H7 (cell line): ENCODE measurements at regions not wholly inside any gene's neighbourhood (a gene's known extent, or its start where the extent isn't known, plus 50 kb on each side); places are given as distances from the start of the nearest gene placed in this dataset.
"Not testable (repeated sequence)": the region's sequence is repeated elsewhere in the genome, so short reads cannot be mapped to it uniquely, and the experiment has no call there.

Source experiments
- DNase-seq: peaks from one replicate; pipeline ENCODE4 v3.0.0; 2012
- H3K27me3 ChIP-seq: 2 replicates; pipeline ENCODE4 v1.6.0; 2011; ENCODE audit warnings: mild to moderate bottlenecking, low read length; ENCODE audit not compliant: control insufficient read depth, insufficient read depth
- H3K36me3 ChIP-seq: replicated peaks from 2 replicates; pipeline ENCODE4 v1.5.1; 2011; ENCODE audit warnings: low read length; ENCODE audit not compliant: control insufficient read depth, insufficient read depth
- H3K4me3 ChIP-seq: 2 replicates; pipeline ENCODE4 v1.5.1; 2011; ENCODE audit warnings: low read depth, mild to moderate bottlenecking, control low read depth, low read length, moderate library complexity; ENCODE audit not compliant: insufficient read depth

DNA sequence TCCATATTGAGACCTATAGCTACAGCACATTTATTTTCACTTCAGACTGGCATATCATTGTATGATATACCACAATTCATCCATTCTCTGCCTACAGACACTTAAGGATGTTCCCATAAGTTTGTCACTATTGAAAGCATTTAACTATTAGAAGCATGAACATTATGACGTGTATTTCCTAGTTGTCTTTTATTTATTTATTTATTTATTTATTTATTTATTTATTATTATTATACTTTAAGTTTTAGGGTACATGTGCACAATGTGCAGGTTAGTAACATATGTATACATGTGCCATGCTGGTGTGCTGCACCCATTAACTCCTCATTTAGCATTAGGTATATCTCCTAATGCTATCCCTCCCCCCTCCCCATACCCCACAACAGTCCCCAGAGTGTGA lies 448.0 kb downstream of the TMEM232 start:
- H3K27me3 ChIP-seq, H3K36me3 ChIP-seq, H3K4me3 ChIP-seq, DNase-seq: not testable (repeated sequence)

DNA sequence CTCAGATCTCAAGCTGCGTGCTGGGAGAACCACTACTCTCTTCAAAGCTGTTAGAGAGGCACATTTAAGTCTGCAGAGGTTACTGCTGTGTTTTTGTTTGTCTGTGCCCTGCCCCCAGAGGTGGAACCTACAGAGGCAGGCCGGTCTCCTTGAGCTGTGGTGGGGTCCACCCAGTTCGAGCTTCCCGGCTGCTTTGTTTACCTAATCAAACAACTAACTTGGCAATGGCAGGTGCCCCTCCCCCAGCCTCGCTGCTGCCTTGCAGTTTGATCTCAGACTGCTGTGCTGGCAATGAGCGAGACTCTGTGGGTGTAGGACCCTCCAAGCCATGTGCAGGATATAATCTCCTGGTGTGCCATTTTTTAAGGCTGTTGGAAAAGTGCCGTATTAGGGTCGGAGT lies 442.4 kb downstream of the TMEM232 start:
- H3K36me3 ChIP-seq, DNase-seq, H3K27me3 ChIP-seq, H3K4me3 ChIP-seq: not testable (repeated sequence)

DNA sequence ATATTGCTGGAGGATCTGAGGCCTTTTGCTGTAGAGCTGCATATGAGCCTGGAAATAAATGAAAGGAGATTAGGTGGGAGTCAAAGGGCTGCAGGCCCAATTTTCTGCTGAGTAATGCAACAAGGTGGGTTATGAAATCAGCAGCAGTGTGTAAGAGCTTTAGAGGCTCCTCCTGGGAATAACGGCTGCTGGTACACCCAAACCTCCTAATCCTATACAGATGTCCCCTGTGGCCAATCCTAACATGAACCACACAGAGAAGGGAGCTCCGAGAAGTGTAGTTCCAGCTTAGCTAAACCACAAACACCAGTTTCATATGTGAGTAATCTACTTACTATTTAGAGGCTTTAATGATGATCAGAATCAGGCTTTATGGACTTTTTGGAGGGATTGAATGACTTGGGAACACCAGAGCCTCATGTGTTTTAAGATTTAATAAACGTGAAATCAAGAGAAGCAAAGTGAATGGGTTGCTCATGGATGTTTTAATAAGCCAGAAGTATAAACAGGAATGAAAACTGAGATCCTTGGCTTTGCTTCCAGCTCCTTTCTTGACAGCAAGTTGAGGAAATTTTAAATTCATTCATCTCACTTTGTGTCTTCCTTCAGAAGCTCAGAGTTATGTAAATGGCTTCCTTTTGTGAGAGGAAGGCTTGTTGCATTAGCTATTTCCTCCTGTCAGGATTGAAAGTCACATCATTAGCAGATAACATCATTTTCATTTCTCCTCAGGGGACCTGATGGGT lies 437.5 kb downstream of the TMEM232 start:
- no peak for DNase-seq

DNA sequence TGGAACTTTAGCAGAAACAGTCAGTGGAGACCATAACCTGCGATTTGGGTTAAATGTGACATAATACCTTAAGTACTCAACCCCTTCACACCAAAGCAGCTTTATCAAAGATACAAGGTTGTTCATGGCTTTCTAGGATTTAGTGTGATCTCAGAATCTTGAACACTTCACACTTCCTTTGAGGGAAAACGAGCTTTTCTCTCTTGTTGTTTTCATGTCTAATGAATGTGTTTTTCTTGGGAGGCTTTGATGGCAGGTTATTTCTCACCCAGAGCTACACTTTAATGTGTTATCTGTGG lies 437.0 kb downstream of the TMEM232 start:
- Histone ChIP-seq H3K36me3 (no peaks in the 10 kb centered on the region), H3K4me3 (no peak overlapping the region), H3K27me3 (no peaks in the 10 kb centered on the region)
- no peak for DNase-seq

More for the DNA sequence above, 437.5 kb downstream of the TMEM232 start:
- Histone ChIP-seq H3K27me3 (no peaks in the 10 kb centered on the region), H3K4me3 (no peak overlapping the region), H3K36me3 (no peaks in the 10 kb centered on the region)

DNA sequence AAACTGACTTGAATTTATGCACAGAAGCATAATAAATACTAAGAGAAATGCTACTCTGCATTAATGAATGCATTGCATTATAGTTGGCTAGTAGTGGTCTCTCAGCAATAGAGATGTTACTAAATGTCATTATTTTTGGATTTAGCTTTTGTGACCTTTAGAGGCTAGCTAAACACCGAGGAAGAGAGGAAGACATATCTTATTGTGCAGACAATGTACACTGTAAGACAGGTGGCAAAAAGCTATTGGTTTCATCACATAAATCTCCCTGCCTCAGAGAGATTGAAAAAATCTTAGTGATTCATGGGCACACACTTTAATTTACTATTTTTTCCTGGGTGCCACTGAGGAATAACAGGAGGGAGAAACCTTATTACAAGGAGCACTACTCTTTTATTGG lies 435.9 kb downstream of the TMEM232 start:
- Histone ChIP-seq H3K27me3 (no peaks in the 10 kb centered on the region), H3K4me3 (no peak overlapping the region), H3K36me3 (no peaks in the 10 kb centered on the region)
- no peak for DNase-seq

DNA sequence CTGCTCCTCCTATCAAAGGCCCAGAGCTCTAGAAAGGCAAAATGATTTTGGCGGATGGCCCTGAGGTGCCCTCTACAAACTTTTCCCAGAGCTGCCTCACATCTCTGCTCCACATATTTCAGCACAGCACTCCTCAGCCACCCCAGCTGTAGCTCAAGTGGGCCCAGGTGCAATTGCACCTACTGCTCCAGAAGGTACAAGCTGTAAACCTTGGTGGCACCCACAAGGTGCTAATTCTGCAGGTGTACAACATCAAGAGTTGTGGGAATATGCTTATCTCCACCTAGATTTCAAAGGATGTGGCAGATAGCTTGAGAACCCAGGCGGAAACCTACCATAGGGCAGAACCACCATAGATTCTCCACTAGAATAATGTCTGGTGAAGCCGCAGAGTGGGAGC lies 432.2 kb downstream of the TMEM232 start:
- H3K27me3 ChIP-seq, result no peaks in the 10 kb centered on the region
- no peaks in the 10 kb centered on the region for H3K36me3 ChIP-seq

DNA sequence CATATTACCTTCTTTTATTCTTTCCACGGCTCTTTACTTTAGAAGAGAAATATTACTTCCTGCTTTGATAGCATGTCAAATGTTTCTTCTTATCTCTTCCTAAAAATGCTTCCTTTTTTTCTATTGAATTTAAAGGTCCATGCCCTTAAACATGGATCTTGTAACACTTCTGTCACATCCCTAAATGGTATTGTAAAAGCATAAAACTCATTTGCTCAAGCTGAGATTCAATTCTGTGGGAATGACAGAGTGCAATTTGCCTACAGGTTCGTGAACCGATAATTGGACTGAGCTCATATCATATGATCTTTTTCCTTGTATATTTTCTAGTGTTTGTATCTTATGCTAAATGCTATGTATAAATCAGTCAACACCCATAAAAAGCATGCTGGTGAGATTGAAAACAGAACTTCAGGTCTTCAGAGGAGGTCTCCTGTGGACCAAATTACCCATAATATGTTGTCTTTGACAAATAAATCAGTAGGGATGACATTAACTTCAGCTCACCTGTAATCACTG lies 429.3 kb downstream of the TMEM232 start:
- Histone ChIP-seq H3K36me3 (no peaks in the 10 kb centered on the region), H3K27me3 (no peaks in the 10 kb centered on the region), H3K4me3 (no peak overlapping the region)
- DNase-seq, result no peak

More for the DNA sequence above, 432.2 kb downstream of the TMEM232 start:
- H3K4me3 ChIP-seq, result no peak overlapping the region
- no peak for DNase-seq

DNA sequence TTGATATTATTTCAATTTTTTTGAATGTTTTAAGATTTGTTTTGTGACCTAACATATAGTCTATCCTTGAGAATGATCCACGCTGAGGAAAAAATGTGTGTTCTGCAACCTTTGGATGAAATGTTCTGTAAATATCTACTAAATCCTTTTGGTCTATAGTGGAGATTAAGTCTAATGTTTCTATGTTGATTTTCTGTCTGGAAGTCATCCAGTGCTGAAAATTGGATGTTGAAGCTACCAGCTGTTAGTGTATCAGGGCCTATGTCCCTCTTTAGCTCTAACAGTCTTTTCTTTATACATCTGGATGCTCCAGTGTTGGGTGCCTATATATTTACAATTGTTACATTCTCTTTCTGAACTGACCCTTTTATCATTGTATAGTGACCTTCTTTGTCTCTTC lies 422.3 kb downstream of the TMEM232 start:
- no peak overlapping the region for H3K4me3 ChIP-seq
- H3K36me3 ChIP-seq, result no peaks in the 10 kb centered on the region
- no peak for DNase-seq
- H3K27me3 ChIP-seq, result no peaks in the 10 kb centered on the region

DNA sequence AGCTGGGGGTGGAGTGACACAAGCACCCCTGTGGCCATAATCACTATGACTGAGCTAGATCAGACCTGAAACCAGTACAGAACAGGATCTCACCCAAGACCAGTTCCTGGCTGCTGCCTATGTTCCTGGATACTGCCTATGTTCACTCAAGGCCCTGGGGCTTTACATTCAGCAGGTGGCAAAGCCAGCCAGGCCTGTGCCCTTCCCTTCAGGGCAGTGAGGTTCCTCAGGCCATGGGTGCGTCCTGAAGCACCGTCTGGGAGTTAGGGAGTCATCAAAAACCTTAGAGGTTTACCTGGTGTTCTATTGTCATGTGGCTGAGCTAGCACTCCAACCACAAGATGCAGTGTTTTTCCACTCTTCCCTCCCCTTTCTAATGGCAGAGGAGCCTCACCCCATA lies 419.8 kb downstream of the TMEM232 start:
- DNase-seq, result no peak
- Histone ChIP-seq H3K27me3 (no peaks in the 10 kb centered on the region), H3K4me3 (no peak overlapping the region), H3K36me3 (no peaks in the 10 kb centered on the region)

DNA sequence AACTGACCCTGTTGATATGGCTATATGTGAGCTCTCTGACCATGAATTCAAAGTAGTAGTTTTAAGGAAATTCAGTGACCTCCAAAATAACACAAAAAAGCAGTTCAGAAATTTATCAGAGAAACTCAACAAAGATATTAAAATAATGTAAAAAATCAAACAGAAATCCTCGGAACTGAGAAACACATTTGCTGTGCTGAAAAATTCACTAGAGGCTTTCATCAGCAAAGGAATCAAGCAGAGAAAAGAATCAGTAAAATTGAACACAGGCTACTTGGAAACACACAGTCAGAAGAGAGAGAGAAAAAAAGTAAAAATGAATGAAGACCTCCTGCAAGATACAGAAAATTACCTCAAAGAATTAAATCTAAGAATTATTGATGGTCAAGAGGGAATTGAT lies 417.2 kb downstream of the TMEM232 start:
- H3K27me3 ChIP-seq, result no peaks in the 10 kb centered on the region

DNA sequence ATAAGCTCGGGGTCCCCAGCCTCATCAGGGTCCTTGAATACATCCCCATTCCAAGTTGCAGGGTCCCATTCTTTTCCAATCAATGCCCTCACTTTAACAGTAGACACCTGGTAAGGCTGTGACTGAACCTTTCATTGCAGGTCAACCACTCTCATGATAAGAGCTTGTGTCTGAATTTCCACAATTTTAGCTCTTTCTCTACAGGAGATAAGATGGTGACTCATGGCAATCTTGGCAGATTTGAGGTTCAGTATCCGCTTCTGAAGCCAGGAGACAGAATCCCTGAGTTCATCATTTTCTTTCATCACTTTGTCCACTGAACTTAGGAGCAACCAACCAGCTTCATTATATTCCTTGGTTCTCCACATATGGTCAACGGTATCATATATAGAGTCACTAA lies 409.9 kb downstream of the TMEM232 start:
- not testable (repeated sequence) for H3K4me3 ChIP-seq, H3K36me3 ChIP-seq, DNase-seq, H3K27me3 ChIP-seq

More for the DNA sequence above, 417.2 kb downstream of the TMEM232 start:
- Histone ChIP-seq H3K4me3 (no peak overlapping the region), H3K36me3 (no peaks in the 10 kb centered on the region)
- no peak for DNase-seq

DNA sequence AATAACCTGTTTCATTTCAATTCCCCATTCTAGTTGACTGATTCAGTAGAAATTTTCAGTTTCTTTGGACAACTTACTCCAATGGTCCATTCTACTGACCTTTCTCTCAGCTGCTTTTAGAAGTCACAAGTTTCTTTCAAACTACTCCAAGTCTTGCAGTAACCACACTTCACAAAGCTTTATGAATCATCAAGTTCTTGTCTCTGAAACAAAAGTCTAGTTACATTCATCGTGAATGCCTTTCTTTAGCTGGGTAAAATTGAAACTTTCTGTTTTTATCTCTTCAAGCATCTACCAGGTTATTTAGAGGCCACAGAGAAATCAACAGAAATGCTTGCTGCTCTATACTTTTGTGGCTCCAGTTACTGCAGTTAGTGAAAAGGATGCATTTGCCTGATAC lies 405.4 kb downstream of the TMEM232 start:
- Histone ChIP-seq H3K27me3 (no peaks in the 10 kb centered on the region), H3K4me3 (no peak overlapping the region), H3K36me3 (no peaks in the 10 kb centered on the region)
- no peak for DNase-seq

DNA sequence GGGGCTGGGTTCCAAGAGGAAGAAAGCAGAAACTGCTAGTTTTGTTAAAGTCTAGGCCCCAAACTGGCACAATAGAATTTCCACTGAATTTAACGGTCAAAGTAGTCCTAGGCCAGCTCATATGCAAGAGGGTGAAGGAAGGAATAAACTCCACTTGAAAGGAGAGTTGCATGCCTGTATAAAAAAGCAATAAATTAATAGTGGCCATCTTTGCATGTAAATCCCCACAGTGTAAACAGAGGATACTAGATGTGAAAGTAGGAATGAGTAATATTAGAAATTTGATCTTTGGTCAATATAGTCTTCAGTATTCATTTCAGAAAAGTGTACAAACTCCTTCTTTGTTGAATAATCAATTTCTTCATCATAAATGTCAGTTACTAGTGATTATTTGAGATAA lies 403.1 kb downstream of the TMEM232 start:
- Histone ChIP-seq H3K27me3 (no peaks in the 10 kb centered on the region), H3K36me3 (no peaks in the 10 kb centered on the region), H3K4me3 (no peak overlapping the region)
- no peak for DNase-seq

DNA sequence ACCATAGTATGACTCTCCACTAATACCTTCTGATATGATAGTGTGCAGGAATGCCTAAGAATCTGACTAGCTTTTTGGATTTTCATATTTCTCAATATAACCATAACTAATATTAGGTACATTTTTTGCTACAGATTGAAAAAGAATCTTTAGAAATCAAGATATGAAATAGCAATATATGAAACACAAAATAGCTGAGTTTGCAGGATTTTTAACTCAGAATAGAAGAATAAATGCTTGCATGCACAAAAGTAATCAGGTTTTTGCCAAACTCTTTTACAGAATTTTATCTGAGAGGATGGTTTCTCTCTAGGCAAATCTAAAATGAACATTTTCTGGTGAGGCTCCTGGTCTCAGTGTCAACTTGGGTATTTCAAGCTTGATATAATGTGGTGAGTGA lies 402.6 kb downstream of the TMEM232 start:
- no peak for DNase-seq
- H3K27me3 ChIP-seq, result no peaks in the 10 kb centered on the region
- H3K4me3 ChIP-seq, result no peak overlapping the region
- no peaks in the 10 kb centered on the region for H3K36me3 ChIP-seq

DNA sequence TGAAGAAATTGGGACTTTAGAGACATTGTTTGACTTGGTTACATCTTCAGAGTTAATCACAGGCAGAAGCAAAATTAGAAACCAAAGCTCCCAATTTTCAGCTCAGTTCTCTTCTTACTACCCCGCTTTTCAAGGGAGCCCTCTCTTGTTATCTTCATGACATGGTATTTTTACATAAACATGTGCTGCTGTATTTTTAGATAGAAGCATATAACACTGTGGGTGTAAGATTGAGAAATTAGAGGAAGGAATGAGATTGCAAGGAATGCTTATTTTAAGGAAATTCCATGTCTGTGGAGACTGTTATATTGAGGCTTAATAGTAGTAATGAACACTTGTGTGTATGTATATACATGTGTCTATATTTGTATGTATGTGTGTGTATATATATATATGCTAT lies 401.6 kb downstream of the TMEM232 start:
- H3K36me3 ChIP-seq, result no peaks in the 10 kb centered on the region
- no peak for DNase-seq
- no peaks in the 10 kb centered on the region for H3K27me3 ChIP-seq
- no peak overlapping the region for H3K4me3 ChIP-seq
